HCT116 (cell line): ENCODE measurements at regions not wholly inside any gene's neighbourhood (a gene's known extent, or its start where the extent isn't known, plus 50 kb on each side); places are given as distances from the start of the nearest gene placed in this dataset.

Experiments used
- JUND ChIP-seq: IDR thresholded peaks from 2 replicates; pipeline ENCODE4 v1.6.1; 2012
- POLR2AphosphoS5 ChIP-seq: IDR thresholded peaks from 2 replicates; pipeline ENCODE4 v1.6.1; 2011; ENCODE audit warnings: mild to moderate bottlenecking, low read depth, low read length, moderate library complexity
- RAD21 ChIP-seq: IDR thresholded peaks from 2 replicates; pipeline ENCODE4 v1.6.1; 2012; ENCODE audit warnings: low read depth, mild to moderate bottlenecking
- SIN3A ChIP-seq: IDR thresholded peaks from 2 replicates; pipeline ENCODE4 v1.6.1; 2012; ENCODE audit warnings: low read depth
- SP1 ChIP-seq: IDR thresholded peaks from 2 replicates; pipeline ENCODE4 v1.6.1; 2012; ENCODE audit warnings: low read depth
- TF ChIP-seq, protein P1 (sequence below), 3 experiments: fragments of 200-600 bp in 1 of 3; sonication (generic) in 1 of 3; IDR thresholded peaks in 2 of 3; conservative IDR thresholded peaks in 1 of 3; 2 replicates each; pipeline ENCODE4 v1.5.1; 2012 to 2017; ENCODE audit warnings: low read depth in 2 of 3, low read length in 2 of 3, antibody characterized with exemption in 1 of 3, borderline replicate concordance in 1 of 3, control low read depth in 1 of 3, mild to moderate bottlenecking in 1 of 3, mixed read lengths in 1 of 3, mixed run types in 1 of 3, moderate library complexity in 1 of 3; ENCODE audit not compliant: insufficient read depth in 1 of 3

DNA sequence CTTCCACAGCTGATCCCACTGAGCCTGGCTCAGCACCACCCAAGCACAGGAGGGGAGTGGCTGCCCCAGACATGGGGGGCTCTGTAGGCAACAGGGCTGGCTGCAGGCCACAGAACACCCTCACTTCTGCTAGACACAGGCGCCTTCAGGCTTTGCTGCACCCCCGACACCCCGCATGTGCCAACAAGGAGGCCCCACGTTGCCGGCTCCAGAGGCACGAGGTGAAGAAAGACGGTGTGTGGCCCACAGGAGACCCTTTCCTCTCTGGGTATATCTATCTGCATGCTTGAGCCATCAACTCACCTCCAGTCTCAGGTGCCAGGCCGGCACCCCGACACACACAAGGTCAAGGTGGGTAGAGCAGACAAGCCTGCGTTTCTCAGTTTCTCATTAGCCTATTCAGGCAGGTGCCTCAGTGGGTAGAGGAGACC, 158.3 kb downstream of the DLL1 start:
- no peak for TF ChIP-seq POLR2AphosphoS5
- TF ChIP-seq SP1 = no peak
- TF ChIP-seq, protein P1, sequence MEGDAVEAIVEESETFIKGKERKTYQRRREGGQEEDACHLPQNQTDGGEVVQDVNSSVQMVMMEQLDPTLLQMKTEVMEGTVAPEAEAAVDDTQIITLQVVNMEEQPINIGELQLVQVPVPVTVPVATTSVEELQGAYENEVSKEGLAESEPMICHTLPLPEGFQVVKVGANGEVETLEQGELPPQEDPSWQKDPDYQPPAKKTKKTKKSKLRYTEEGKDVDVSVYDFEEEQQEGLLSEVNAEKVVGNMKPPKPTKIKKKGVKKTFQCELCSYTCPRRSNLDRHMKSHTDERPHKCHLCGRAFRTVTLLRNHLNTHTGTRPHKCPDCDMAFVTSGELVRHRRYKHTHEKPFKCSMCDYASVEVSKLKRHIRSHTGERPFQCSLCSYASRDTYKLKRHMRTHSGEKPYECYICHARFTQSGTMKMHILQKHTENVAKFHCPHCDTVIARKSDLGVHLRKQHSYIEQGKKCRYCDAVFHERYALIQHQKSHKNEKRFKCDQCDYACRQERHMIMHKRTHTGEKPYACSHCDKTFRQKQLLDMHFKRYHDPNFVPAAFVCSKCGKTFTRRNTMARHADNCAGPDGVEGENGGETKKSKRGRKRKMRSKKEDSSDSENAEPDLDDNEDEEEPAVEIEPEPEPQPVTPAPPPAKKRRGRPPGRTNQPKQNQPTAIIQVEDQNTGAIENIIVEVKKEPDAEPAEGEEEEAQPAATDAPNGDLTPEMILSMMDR (IDR thresholded peaks at IDR 0.05 in 2 of 3, conservative IDR thresholded peaks at IDR 0.05 in 1 of 3; ENCODE audit: borderline replicate concordance in 1 of 3, insufficient read depth in 1 of 3, low read depth in 2 of 3, low read length in 2 of 3) = no peak
- TF ChIP-seq JUND = no peak
- no peak for TF ChIP-seq SIN3A
- TF ChIP-seq RAD21 = no peak
